ENCODE measurements at regions not wholly inside any gene's neighbourhood (a gene's known extent, or its start where the extent isn't known, plus 50 kb on each side); places are given as distances from the start of the nearest gene placed in this dataset.

DNA sequence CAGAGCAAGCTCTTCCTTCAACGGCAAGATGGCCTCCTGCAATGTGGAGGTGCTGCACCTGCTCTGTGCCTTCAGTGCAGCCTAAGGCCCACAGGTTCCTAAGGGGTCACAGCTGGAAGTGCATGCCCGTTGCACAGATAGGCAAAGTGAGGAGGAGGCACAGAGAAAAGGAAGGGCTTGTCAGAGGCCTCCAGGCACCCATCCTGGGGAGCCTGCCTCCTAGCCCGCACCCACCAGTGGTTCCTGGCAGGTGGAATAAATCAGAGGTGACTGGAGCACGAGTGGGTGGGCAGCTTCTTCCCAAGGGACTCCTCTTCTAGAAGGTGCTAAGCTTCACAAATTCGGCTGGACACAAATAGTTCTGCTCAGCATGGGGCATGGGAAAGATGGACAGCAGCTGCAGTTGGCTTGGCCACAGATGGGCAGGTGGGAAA lies 52.8 kb upstream of the STXBP1 start:
- Histone ChIP-seq H3K36me3 (replicated peaks in 1 of 2; ENCODE audit: control insufficient read depth in 2 of 2, insufficient read depth in 2 of 2, low read length in 2 of 2) (peaks cover 3 to 5% of the 10 kb centered on the region in 2 donors), H3K79me1 (ENCODE audit: low read depth, low read length) (peaks cover 3% of the 10 kb centered on the region), H3K4me3 (ENCODE audit: low read length in 2 of 2) (no peak overlapping the region), H3K9me3 (replicated peaks in 1 of 2; ENCODE audit: control insufficient read depth in 2 of 2, insufficient read depth in 1 of 2, low read depth in 1 of 2, low read length in 2 of 2) (no peaks in the 10 kb centered on the region), H2AFZ (ENCODE audit: low read length) (no peak overlapping the region), H2BK12ac (ENCODE audit: low read length) (no peak overlapping the region), H2AK5ac (ENCODE audit: low read depth, low read length) (no peak overlapping the region), H2BK5ac (ENCODE audit: low read length) (no peak overlapping the region), H2BK15ac (ENCODE audit: low read length) (no peak overlapping the region), H3K27ac (replicated peaks; ENCODE audit: low read length) (no peak overlapping the region), H3K23ac (ENCODE audit: low read depth, low read length, poor library complexity) (no peak overlapping the region), H3K4ac (ENCODE audit: low read length) (no peak overlapping the region), H2BK120ac (ENCODE audit: low read depth, low read length) (no peak overlapping the region), H3K9ac (ENCODE audit: low read depth, low read length, poor library complexity) (no peak overlapping the region), H3K4me1 (ENCODE audit: control insufficient read depth in 2 of 2, insufficient read depth in 1 of 2, low read depth in 1 of 2, low read length in 2 of 2) (peaks cover 36 to 40% of the 10 kb centered on the region in 2 donors), H4K91ac (ENCODE audit: low read depth, low read length, poor library complexity) (no peak overlapping the region), H3K27me3 (ENCODE audit: control insufficient read depth in 3 of 3, insufficient read depth in 3 of 3, low read depth in 1 of 3, low read length in 3 of 3) (no peaks in the 10 kb centered on the region), H3K4me2 (ENCODE audit: insufficient read depth, low read length, poor library complexity, severe bottlenecking) (no peak overlapping the region), H3K14ac (ENCODE audit: low read length) (no peak overlapping the region), H4K8ac (ENCODE audit: low read depth, low read length) (no peak overlapping the region), H3K18ac (ENCODE audit: low read length) (peak overlapping the region; percentile 1)
- no CpG with 5 or more reads among the region's 5 CpGs for WGBS, 2 donors (ENCODE audit: extremely low coverage in 2 of 2, insufficient read length in 2 of 2, insufficient replicate concordance in 1 of 2)
- no peak for DNase-seq (ENCODE audit: low spot score)

- H3K18ac ChIP-seq (ENCODE audit: low read length) = no peak overlapping the region
- H2BK5ac ChIP-seq (ENCODE audit: low read length) = no peak overlapping the region
- peak overlapping the region; percentile 42 for H2AFZ ChIP-seq (ENCODE audit: low read length)
- H3K9ac ChIP-seq (ENCODE audit: low read depth, low read length, poor library complexity) = no peak overlapping the region
- H2AK5ac ChIP-seq (ENCODE audit: low read depth, low read length) = no peak overlapping the region
- H3K27me3 ChIP-seq (ENCODE audit: control insufficient read depth in 3 of 3, insufficient read depth in 3 of 3, low read depth in 1 of 3, low read length in 3 of 3) = no peaks in the 10 kb centered on the region
- no peak overlapping the region for H2BK15ac ChIP-seq (ENCODE audit: low read length)
- H3K4me3 ChIP-seq (ENCODE audit: low read length in 2 of 2) = no peak overlapping the region
- H2BK12ac ChIP-seq (ENCODE audit: low read length) = no peak overlapping the region
- no peak overlapping the region for H3K27ac ChIP-seq (replicated peaks; ENCODE audit: low read length)
- no peak overlapping the region for H3K14ac ChIP-seq (ENCODE audit: low read length)
- H3K4ac ChIP-seq (ENCODE audit: low read length) = no peak overlapping the region
- peaks cover 3% of the 10 kb centered on the region for H3K79me1 ChIP-seq (ENCODE audit: low read depth, low read length)
- no peak overlapping the region for H3K4me2 ChIP-seq (ENCODE audit: insufficient read depth, low read length, poor library complexity, severe bottlenecking)
- no peak overlapping the region for H4K91ac ChIP-seq (ENCODE audit: low read depth, low read length, poor library complexity)
- peaks cover 27 to 31% of the 10 kb centered on the region in 2 donors for H3K4me1 ChIP-seq (ENCODE audit: control insufficient read depth in 2 of 2, insufficient read depth in 1 of 2, low read depth in 1 of 2, low read length in 2 of 2)
- H3K9me3 ChIP-seq (replicated peaks in 1 of 2; ENCODE audit: control insufficient read depth in 2 of 2, insufficient read depth in 1 of 2, low read depth in 1 of 2, low read length in 2 of 2) = no peaks in the 10 kb centered on the region
- no peak overlapping the region for H4K8ac ChIP-seq (ENCODE audit: low read depth, low read length)
- H3K36me3 ChIP-seq (replicated peaks in 1 of 2; ENCODE audit: control insufficient read depth in 2 of 2, insufficient read depth in 2 of 2, low read length in 2 of 2) = peaks cover 3 to 5% of the 10 kb centered on the region in 2 donors
- H3K23ac ChIP-seq (ENCODE audit: low read depth, low read length, poor library complexity) = no peak overlapping the region
- no peak for DNase-seq (ENCODE audit: low spot score)
- H2BK120ac ChIP-seq (ENCODE audit: low read depth, low read length) = no peak overlapping the region
- no CpG with 5 or more reads among the region's 17 CpGs for WGBS, 2 donors (ENCODE audit: extremely low coverage in 2 of 2, insufficient read length in 2 of 2, insufficient replicate concordance in 1 of 2)
These were observed 50.4 kb upstream of the STXBP1 start for GRCh38 chr9:127561491-127562278.
